CD4-positive, alpha-beta memory T cell (primary cell): ENCODE measurements at regions not wholly inside any gene's neighbourhood (a gene's known extent, or its start where the extent isn't known, plus 50 kb on each side); places are given as distances from the start of the nearest gene placed in this dataset.
"Not testable (repeated sequence)": the region's sequence is repeated elsewhere in the genome, so short reads cannot be mapped to it uniquely, and the experiment has no call there.

Experiments
- CTCF ChIA-PET: fragments of 350-600 bp; sonication (Branson Sonifier 250); formaldehyde crosslinking; loops from one replicate; lab custom pipeline; 2021; ENCODE audit warnings: inconsistent platforms; ENCODE audit not compliant: partially characterized antibody; lab: Charles Lee
- POLR2A ChIA-PET: fragments of 350-600 bp; sonication (Branson Sonifier 250); formaldehyde crosslinking; loops from one replicate; lab custom pipeline; 2021; ENCODE audit not compliant: partially characterized antibody; lab: Charles Lee
- DNase-seq, 5 donors: peaks; one replicate each; pipeline versions ENCODE4 v3.0.0 to v3.0.0-alpha.2; 2020 to 2022; ENCODE audit warnings: mixed read lengths in 1 of 5
- H3K27ac ChIP-seq: one replicate; pipeline ENCODE4 v1.7.0; 2013; ENCODE audit warnings: low read depth, low read length
- H3K27me3 ChIP-seq: 2 replicates; pipeline ENCODE4 v1.7.0; 2013; ENCODE audit warnings: mild to moderate bottlenecking, low read length, moderate library complexity; ENCODE audit not compliant: insufficient read depth
- H3K36me3 ChIP-seq: 2 replicates; pipeline ENCODE4 v1.7.0; 2013; ENCODE audit warnings: mild to moderate bottlenecking, low read length, moderate library complexity; ENCODE audit not compliant: insufficient read depth
- H3K4me1 ChIP-seq: 2 replicates; pipeline ENCODE4 v1.7.0; 2013; ENCODE audit warnings: mild to moderate bottlenecking, low read length, moderate library complexity; ENCODE audit not compliant: insufficient read depth
- H3K4me3 ChIP-seq, 2 donors: one replicate each; pipeline ENCODE4 v1.7.0; 2013; ENCODE audit warnings: low read length in 2 of 2, mild to moderate bottlenecking in 1 of 2
- H3K9me3 ChIP-seq, 2 donors: one replicate each; pipeline ENCODE4 v1.7.0; 2013; ENCODE audit warnings: low read length in 2 of 2, control low read depth in 1 of 2; ENCODE audit not compliant: control insufficient read depth in 1 of 2
- H3K27ac Mint-ChIP-seq, 7 donors: one replicate each; pipeline ENCODE4 v1.8.0; 2020 to 2021; ENCODE audit warnings: mixed read lengths in 7 of 7, mild to moderate bottlenecking in 6 of 7, inconsistent platforms in 3 of 7, moderate library complexity in 3 of 7
- H3K27me3 Mint-ChIP-seq, 2 donors: one replicate each; pipeline ENCODE4 v1.8.0; 2020 to 2021; ENCODE audit warnings: mixed read lengths in 2 of 2
- H3K36me3 Mint-ChIP-seq, 2 donors: one replicate each; pipeline ENCODE4 v1.8.0; 2020 to 2021; ENCODE audit warnings: mixed read lengths in 2 of 2, inconsistent platforms in 1 of 2, mild to moderate bottlenecking in 1 of 2
- H3K4me1 Mint-ChIP-seq, 4 donors: one replicate each; pipeline ENCODE4 v1.8.0; 2020 to 2021; ENCODE audit warnings: mixed read lengths in 4 of 4, mild to moderate bottlenecking in 1 of 4
- H3K4me3 Mint-ChIP-seq, 8 donors: one replicate each; pipeline ENCODE4 v1.8.0; 2020 to 2021; ENCODE audit warnings: mixed read lengths in 8 of 8, mild to moderate bottlenecking in 7 of 8, moderate library complexity in 6 of 8, inconsistent platforms in 3 of 8
- H3K9me3 Mint-ChIP-seq, 8 donors: one replicate each; pipeline ENCODE4 v1.8.0; 2020 to 2021; ENCODE audit warnings: mixed read lengths in 8 of 8, mild to moderate bottlenecking in 5 of 8, inconsistent platforms in 3 of 8, moderate library complexity in 1 of 8
- intact Hi-C: fragments of 100-400 bp; cut with micrococcal nuclease; formaldehyde crosslinking; loops from one replicate; pipeline ENCODE4 v1.15.1; 2023

- H3K36me3 Mint-ChIP-seq: peaks cover 4 to 10% of the 10 kb centered on the region in 2 donors
- peaks cover 9 to 20% of the 10 kb centered on the region in 2 donors for H3K27me3 Mint-ChIP-seq
- H3K36me3 ChIP-seq, intact Hi-C loops, DNase-seq, H3K4me1 Mint-ChIP-seq, POLR2A ChIA-PET, H3K4me3 ChIP-seq, H3K4me1 ChIP-seq, CTCF ChIA-PET, H3K27ac ChIP-seq, H3K27ac Mint-ChIP-seq, H3K4me3 Mint-ChIP-seq, H3K27me3 ChIP-seq, H3K9me3 ChIP-seq: not testable (repeated sequence)
- H3K9me3 Mint-ChIP-seq: peaks cover 3 to 53% (median 28%) of the 10 kb centered on the region in 8 donors
Measured at GRCh38 chr22:49698616-49699015, 129.1 kb downstream of the BRD1 start.

- H3K4me3 Mint-ChIP-seq: no peak overlapping the region
- CTCF ChIA-PET: no interaction called here
- Histone ChIP-seq H3K27ac (no peak overlapping the region), H3K4me3 (no peak overlapping the region), H3K4me1 (no peaks in the 10 kb centered on the region), H3K9me3 (peaks cover 5 to 6% of the 10 kb centered on the region in 2 donors), H3K36me3 (no peaks in the 10 kb centered on the region), H3K27me3 (no peaks in the 10 kb centered on the region)
- peaks cover 0 to 5% (median 2%) of the 10 kb centered on the region in 4 donors for H3K4me1 Mint-ChIP-seq
- no peak overlapping the region for H3K27ac Mint-ChIP-seq
- DNase-seq: no peak
- peaks cover 5 to 11% of the 10 kb centered on the region in 2 donors for H3K27me3 Mint-ChIP-seq
- peaks cover 4 to 10% of the 10 kb centered on the region in 2 donors for H3K36me3 Mint-ChIP-seq
- intact Hi-C loops: no loop called here
- peaks cover 3 to 38% (median 20%) of the 10 kb centered on the region in 8 donors for H3K9me3 Mint-ChIP-seq
- POLR2A ChIA-PET: no interaction called here
Measured at GRCh38 chr22:49697047-49697446, 130.6 kb downstream of the BRD1 start.

- H3K4me1 ChIP-seq: no peaks in the 10 kb centered on the region
- H3K36me3 ChIP-seq: no peaks in the 10 kb centered on the region
- peaks cover 3 to 27% (median 10%) of the 10 kb centered on the region in 8 donors for H3K9me3 Mint-ChIP-seq
- H3K27ac ChIP-seq: no peak overlapping the region
- H3K4me1 Mint-ChIP-seq: peaks cover 0 to 5% (median 2%) of the 10 kb centered on the region in 4 donors
- no peak for DNase-seq
- peaks cover 3 to 9% of the 10 kb centered on the region in 2 donors for H3K27me3 Mint-ChIP-seq
- H3K4me3 ChIP-seq: no peak overlapping the region
- H3K9me3 ChIP-seq: peaks cover 0 to 4% of the 10 kb centered on the region in 2 donors
- intact Hi-C loops: no loop called here
- H3K27ac Mint-ChIP-seq: no peak overlapping the region
- no peak overlapping the region for H3K4me3 Mint-ChIP-seq
- no peaks in the 10 kb centered on the region for H3K27me3 ChIP-seq
- CTCF ChIA-PET: no interaction called here
- H3K36me3 Mint-ChIP-seq: no peaks in the 10 kb centered on the region
- POLR2A ChIA-PET: no interaction called here
Measured at GRCh38 chr22:49694462-49695260, 133.0 kb downstream of the BRD1 start.

GRCh38 chr22:49693848-49694247 lies 133.8 kb downstream of the BRD1 start:
- DNase-seq: no peak
- Mint-ChIP-seq H3K27ac (no peak overlapping the region), H3K36me3 (no peaks in the 10 kb centered on the region), H3K4me3 (no peak overlapping the region), H3K9me3 (peaks cover 3 to 27% (median 10%) of the 10 kb centered on the region in 8 donors), H3K4me1 (peaks cover 0 to 5% (median 2%) of the 10 kb centered on the region in 4 donors), H3K27me3 (peaks cover 6 to 15% of the 10 kb centered on the region in 2 donors)
- ChIA-PET POLR2A (no interaction called here), CTCF (no interaction called here)
- H3K9me3 ChIP-seq: peaks cover 0 to 4% of the 10 kb centered on the region in 2 donors
- H3K4me1 ChIP-seq: no peaks in the 10 kb centered on the region
- no peaks in the 10 kb centered on the region for H3K36me3 ChIP-seq
- intact Hi-C loops: no loop called here
- no peak overlapping the region for H3K27ac ChIP-seq
- H3K4me3 ChIP-seq: no peak overlapping the region
- H3K27me3 ChIP-seq: no peaks in the 10 kb centered on the region

- Mint-ChIP-seq H3K9me3 (peaks cover 3 to 27% (median 10%) of the 10 kb centered on the region in 8 donors), H3K27ac (no peak overlapping the region), H3K36me3 (no peaks in the 10 kb centered on the region), H3K4me3 (no peak overlapping the region), H3K4me1 (peaks cover 0 to 5% (median 2%) of the 10 kb centered on the region in 4 donors), H3K27me3 (peaks cover 8 to 15% of the 10 kb centered on the region in 2 donors)
- intact Hi-C loops: no loop called here
- no peak for DNase-seq
- H3K9me3 ChIP-seq: peaks cover 0 to 4% of the 10 kb centered on the region in 2 donors
- POLR2A ChIA-PET: no interaction called here
- H3K4me3 ChIP-seq: no peak overlapping the region
- no peaks in the 10 kb centered on the region for H3K36me3 ChIP-seq
- no peaks in the 10 kb centered on the region for H3K4me1 ChIP-seq
- H3K27me3 ChIP-seq: no peaks in the 10 kb centered on the region
- CTCF ChIA-PET: no interaction called here
- H3K27ac ChIP-seq: no peak overlapping the region
Measured at GRCh38 chr22:49693416-49693815, 134.3 kb downstream of the BRD1 start.

- ChIA-PET POLR2A (no interaction called here), CTCF (no interaction called here)
- Mint-ChIP-seq H3K27me3 (peaks cover 5 to 9% of the 10 kb centered on the region in 2 donors), H3K27ac (no peak overlapping the region), H3K9me3 (peaks cover 3 to 23% (median 10%) of the 10 kb centered on the region in 8 donors), H3K36me3 (no peaks in the 10 kb centered on the region), H3K4me3 (no peak overlapping the region), H3K4me1 (peaks cover 0 to 5% (median 2%) of the 10 kb centered on the region in 4 donors)
- no peaks in the 10 kb centered on the region for H3K4me1 ChIP-seq
- no peak overlapping the region for H3K4me3 ChIP-seq
- no peaks in the 10 kb centered on the region for H3K27me3 ChIP-seq
- no peak for DNase-seq
- H3K27ac ChIP-seq: no peak overlapping the region
- H3K36me3 ChIP-seq: no peaks in the 10 kb centered on the region
- peaks cover 0 to 4% of the 10 kb centered on the region in 2 donors for H3K9me3 ChIP-seq
- intact Hi-C loops: no loop called here
Measured at GRCh38 chr22:49692499-49693225, 135.0 kb downstream of the BRD1 start.

- intact Hi-C loops: no loop called here
- Histone ChIP-seq H3K4me3 (no peak overlapping the region), H3K27ac (no peak overlapping the region), H3K9me3 (no peaks in the 10 kb centered on the region), H3K27me3 (no peaks in the 10 kb centered on the region), H3K36me3 (no peaks in the 10 kb centered on the region), H3K4me1 (no peaks in the 10 kb centered on the region)
- Mint-ChIP-seq H3K4me1 (peaks cover 0 to 5% (median 2%) of the 10 kb centered on the region in 4 donors), H3K4me3 (no peak overlapping the region), H3K9me3 (peaks cover 0 to 9% (median 1%) of the 10 kb centered on the region in 8 donors), H3K36me3 (no peaks in the 10 kb centered on the region), H3K27me3 (peaks cover 5 to 9% of the 10 kb centered on the region in 2 donors), H3K27ac (no peak overlapping the region)
- POLR2A ChIA-PET: no interaction called here
- DNase-seq: no peak
- CTCF ChIA-PET: no interaction called here
Measured at GRCh38 chr22:49691256-49691655, 136.4 kb downstream of the BRD1 start.
